ENCODE measurements at regions not wholly inside any gene's neighbourhood (a gene's known extent, or its start where the extent isn't known, plus 50 kb on each side); places are given as distances from the start of the nearest gene placed in this dataset.
"Not testable (repeated sequence)": the region's sequence is repeated elsewhere in the genome, so short reads cannot be mapped to it uniquely, and the experiment has no call there.

- DNase-seq (ENCODE audit: low read depth in 2 of 2, low spot score in 1 of 2): no peak
Observed at GRCh38 chr3:66552846-66553245, 52.0 kb upstream of the LRIG1 start.

- DNase-seq (ENCODE audit: low read depth in 2 of 2, low spot score in 1 of 2): no peak
Observed at GRCh38 chr3:66553441-66554113, 52.8 kb upstream of the LRIG1 start.

DNA sequence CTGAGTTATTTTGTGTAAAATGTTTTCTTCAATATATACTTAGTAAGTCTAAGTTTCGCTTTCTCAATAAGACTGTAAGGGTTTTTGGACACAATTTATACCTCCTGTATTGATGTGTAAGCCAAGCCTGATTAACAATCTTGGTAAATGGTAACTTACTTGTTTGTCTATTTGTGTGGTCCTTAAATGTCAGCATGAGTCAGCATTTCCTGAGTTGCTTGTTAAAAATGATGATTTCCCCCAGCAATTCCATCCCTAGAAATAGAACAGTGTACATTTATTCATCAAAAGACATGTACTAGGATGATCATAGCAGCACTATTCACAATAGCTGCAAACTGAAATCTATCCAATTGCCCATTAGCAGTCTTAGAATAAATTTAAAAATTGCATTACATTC lies 53.4 kb upstream of the LRIG1 start:
- no peak for DNase-seq (ENCODE audit: low read depth in 2 of 2, low spot score in 1 of 2)

DNA sequence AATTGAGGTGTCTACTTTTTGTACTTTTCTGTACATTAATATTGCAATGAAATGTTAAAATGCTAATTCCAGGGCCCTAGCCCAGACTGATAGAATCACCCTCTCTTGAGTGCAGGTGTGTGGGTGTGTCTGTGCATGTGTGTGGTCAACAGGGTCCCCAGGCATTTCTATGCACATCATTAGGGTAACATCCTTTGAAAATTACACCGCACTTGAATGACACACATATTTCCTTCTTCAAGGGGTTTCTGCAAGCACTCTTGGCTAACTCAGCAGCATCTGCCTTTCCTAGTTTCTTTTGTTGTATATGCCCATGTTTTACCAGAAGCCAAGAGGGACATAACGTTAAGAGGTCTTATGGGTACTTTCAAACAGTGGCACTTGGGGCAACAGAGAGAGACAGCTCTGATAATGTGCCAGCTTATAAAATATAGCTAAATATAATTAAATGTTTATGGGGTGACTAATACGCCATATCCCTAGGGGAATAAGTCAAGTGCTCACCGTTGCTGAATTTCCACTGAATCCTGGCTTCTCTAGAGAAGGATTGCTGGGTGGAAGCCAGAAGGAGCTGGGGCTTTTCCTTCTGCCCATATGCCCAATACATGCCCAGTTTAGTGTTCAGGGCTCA lies 54.5 kb upstream of the LRIG1 start:
- DNase-seq (ENCODE audit: low read depth in 2 of 2, low spot score in 1 of 2): no peak

- no peak for DNase-seq (ENCODE audit: low read depth in 2 of 2, low spot score in 1 of 2)
Observed at GRCh38 chr3:66557170-66557569, 56.3 kb upstream of the LRIG1 start.

- DNase-seq (ENCODE audit: low read depth in 2 of 2, low spot score in 1 of 2): not testable (repeated sequence)
Observed at GRCh38 chr3:66559924-66560323, 59.1 kb upstream of the LRIG1 start.

- no peak for DNase-seq (ENCODE audit: low read depth in 2 of 2, low spot score in 1 of 2)
Observed at GRCh38 chr3:66561367-66561766, 60.5 kb upstream of the LRIG1 start.

DNA sequence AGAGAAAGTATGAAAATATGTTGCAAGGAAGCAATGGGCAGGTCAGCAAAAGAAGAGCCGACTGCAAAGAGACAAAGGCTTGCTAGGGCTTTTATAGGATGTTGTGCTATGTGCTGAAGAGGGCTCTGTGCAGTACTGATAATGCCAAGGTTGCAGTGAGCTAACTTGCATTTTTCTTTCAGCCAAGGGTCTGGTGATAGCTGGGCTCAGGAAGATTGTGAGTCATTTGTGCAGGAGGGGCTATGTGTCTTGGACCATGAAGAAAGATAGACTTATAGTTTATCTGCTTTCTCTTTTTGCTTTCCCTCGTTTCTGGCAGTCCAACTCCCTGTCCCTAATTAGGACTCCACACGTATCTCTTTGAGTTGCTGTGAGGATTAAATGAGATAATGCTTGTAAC lies 64.5 kb upstream of the LRIG1 start:
- DNase-seq (ENCODE audit: low read depth in 2 of 2, low spot score in 1 of 2): no peak

- no peak for DNase-seq (ENCODE audit: low read depth in 2 of 2, low spot score in 1 of 2)
Observed at GRCh38 chr3:66567077-66567476, 66.3 kb upstream of the LRIG1 start.

GRCh38 chr3:66572090-66572675 lies 71.4 kb upstream of the LRIG1 start:
- DNase-seq (ENCODE audit: low read depth in 2 of 2, low spot score in 1 of 2): no peak

DNA sequence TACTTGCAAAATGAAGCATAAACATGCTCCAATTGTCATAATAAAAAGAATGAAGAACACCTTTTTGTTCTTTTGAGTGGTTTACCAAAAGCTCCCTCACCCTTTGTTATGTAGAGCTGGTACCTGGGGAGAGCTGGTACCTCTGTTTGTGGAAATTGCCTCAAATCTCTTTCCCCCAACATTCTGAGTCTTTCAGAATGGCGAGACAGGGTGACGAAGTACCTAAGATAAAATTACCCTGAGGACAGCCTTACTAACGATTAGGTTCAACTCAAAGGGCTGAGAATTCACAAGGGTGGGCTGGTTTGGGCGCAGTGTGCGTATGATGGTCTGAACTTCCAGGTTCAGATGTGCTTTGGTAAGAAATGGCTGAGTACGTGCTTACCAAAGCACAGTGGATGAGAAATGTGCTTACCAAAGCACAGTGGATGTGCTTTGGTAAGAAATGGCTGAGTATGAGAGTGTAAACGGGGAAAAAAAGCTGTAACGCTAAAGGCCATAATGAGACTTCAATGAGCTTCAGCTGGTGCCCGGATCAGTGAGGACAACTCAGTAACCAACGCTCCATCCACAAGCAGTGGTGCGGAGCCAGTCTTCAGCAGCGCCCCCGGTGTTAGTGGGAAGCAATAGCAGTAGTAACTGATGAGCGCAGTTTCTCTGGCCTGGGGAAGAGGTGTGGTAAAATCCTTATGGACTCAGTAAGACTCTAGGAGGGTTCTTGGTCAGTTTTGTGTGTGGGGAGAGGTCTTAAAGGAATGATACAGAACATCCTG lies 72.3 kb upstream of the LRIG1 start:
- DNase-seq (ENCODE audit: low read depth in 2 of 2, low spot score in 1 of 2): no peak

GRCh38 chr3:66574091-66574490 lies 73.3 kb upstream of the LRIG1 start:
- DNase-seq (ENCODE audit: low read depth in 2 of 2, low spot score in 1 of 2): no peak

- no peak for DNase-seq (ENCODE audit: low read depth in 2 of 2, low spot score in 1 of 2)
Observed at GRCh38 chr3:66577426-66578203, 76.8 kb upstream of the LRIG1 start.

GRCh38 chr3:66581256-66581655 lies 80.4 kb upstream of the LRIG1 start:
- no peak for DNase-seq (ENCODE audit: low read depth in 2 of 2, low spot score in 1 of 2)

GRCh38 chr3:66582721-66583423 lies 82.0 kb upstream of the LRIG1 start:
- peak; percentile 9 to 32 for DNase-seq (ENCODE audit: low read depth in 2 of 2, low spot score in 1 of 2)

DNA sequence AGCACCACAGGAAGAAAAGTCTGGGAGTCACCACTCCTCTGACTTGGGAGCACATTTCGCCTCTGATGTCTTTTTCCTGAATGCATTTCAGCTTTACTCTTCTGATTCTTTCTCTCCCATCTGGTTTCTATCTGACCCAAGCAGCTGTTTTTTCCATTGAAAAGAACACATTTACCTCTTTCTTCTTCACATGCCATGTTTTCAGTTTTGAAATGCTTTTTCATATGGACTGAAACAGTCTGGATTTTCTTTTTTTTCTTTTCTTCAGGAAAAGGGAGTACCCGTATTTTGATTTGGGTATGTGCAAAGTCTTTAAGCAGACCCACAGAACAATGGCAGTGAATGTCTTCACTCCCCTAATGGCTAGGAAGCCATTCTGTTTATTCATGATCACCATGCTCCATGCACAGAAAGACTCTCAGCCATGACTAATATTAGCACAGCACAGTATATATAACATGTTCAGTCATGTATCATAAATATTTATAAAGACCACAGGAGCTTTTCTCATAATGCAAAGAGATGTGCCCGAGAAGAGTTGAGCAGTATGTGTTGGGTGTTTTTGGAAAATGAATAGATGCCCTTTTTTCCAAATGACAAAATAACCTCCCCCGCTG lies 82.7 kb upstream of the LRIG1 start:
- DNase-seq (ENCODE audit: low read depth in 2 of 2, low spot score in 1 of 2): no peak

GRCh38 chr3:66585520-66586095 lies 84.8 kb upstream of the LRIG1 start:
- no peak for DNase-seq (ENCODE audit: low read depth in 2 of 2, low spot score in 1 of 2)

DNA sequence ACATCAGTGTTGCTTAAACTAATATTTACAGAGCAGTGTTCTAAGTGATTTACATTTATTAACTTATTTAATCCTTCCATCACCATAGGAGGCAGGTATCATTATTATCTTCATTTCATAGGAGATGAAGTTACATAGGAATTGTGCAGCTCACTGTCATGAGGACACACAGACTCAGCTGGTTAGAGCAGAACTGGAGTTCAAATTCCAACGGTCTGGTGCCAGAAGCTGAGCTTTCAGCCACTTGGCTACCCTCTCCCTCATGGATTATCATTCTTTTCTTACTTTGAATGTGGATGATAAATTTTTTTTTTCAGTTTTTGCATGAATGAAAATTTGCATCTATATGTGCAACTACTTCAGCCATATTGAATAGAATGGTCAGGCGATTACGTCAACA lies 86.0 kb upstream of the LRIG1 start:
- no peak for DNase-seq (ENCODE audit: low read depth in 2 of 2, low spot score in 1 of 2)

DNA sequence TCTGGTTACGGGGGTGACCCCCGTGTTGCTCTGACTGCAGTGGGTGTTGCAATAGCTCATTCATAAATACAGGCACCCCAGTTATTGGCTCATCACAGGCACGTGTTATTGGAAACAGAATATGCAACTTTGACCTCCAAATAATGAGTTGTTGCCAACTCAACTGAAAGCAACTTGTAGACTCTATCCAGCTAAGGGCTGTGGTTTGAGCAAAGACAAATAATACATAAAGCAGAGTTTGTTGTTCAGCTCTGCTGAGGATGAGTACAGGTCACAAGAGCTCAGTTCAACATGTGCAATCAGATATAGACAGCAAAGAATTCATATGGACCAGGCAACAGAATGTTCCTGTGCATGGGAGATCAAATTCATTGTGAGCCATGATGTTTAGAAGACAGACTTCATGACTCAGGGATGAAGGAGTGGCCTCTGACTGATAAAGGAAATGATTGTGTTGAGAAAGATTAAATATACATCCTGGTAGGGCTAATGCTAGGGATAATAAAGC lies 87.6 kb upstream of the LRIG1 start:
- DNase-seq (ENCODE audit: low read depth in 2 of 2, low spot score in 1 of 2): no peak

Data from stimulated activated CD8-positive, alpha-beta memory T cell treated with anti-CD3 and anti-CD28 coated beads, Interleukin-4, amount 100 ng/mL, for 4 hours (primary cell).